ENCODE measurements at regions not wholly inside any gene's neighbourhood (a gene's known extent, or its start where the extent isn't known, plus 50 kb on each side); places are given as distances from the start of the nearest gene placed in this dataset.

DNA sequence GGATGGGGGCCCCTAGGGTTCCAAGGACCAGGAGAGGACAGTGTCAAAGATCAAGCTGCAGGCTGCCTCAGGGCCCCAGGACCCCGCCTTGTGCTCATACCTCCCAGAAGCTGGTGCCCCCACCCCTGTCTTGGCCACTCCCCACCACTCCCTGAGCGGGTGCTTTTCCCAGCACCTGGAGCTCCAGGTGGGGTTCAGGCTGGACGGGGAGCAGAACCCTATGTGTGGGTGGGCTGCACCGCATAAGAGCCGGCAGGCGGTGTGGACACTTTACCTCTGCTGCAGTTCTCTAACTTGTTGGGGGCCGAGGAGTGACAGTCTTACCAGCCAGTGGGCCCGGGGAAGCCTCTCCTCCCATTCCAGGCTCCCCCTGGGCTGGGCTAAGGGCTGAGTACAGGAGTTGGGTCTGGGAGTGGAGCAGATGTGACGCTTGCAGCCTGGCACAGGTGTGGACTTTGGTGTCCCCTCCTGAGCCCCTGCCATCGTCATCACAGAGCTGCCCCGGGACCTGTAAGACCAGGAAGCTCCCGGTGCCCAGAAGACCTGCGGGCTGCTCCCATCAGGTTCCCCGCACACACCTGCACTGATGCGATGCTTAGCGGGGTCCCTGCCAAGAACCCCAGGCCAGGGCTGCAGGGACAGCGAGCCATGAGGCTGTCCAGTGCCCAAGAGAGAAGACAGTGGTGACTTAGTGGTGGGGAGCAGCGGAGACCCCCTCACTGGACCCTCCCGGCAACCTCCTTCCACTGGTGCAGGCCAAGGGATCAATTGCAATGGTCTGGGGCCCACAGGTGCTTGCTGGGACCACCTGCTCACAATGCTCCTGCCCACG lies 674.5 kb downstream of the BRD1 start:
- no peak for TF ChIP-seq GATA3 (IDR thresholded peaks at IDR 0.05; ENCODE audit: low read depth, low read length)
- TF ChIP-seq GATA2 (IDR thresholded peaks at IDR 0.05; ENCODE audit: low read depth, low read length) = no peak
